Left forelimb (tissue), 1 donor: ENCODE measurements at regions not wholly inside any gene's neighbourhood (a gene's known extent, or its start where the extent isn't known, plus 50 kb on each side); places are given as distances from the start of the nearest gene placed in this dataset.
"Not testable (repeated sequence)": the region's sequence is repeated elsewhere in the genome, so short reads cannot be mapped to it uniquely, and the experiment has no call there.

Source experiments
- DNase-seq: peaks from one replicate; pipeline ENCODE4 v3.0.0-alpha.2; 2018; ENCODE audit warnings: low spot score

DNA sequence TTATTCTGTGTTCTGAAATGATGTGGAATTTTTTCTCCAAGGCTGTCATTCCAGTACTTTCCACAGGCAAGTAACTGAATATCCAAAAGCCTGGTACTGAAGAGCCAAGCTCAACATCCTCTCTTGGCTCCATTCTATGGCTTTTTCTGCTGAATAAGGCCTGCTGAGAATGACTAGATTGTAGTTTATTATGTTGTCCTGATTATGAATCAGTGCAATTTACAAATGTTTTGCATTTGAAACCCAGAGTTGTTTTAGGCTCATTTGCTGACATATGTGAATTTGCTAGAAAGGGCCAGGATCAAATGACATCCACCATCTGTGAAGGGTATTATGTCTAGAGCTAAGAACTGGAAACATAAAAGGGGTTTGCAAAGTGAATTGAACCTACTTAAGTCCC lies 596.6 kb downstream of the KCTD12 start:
- DNase-seq = no peak

DNA sequence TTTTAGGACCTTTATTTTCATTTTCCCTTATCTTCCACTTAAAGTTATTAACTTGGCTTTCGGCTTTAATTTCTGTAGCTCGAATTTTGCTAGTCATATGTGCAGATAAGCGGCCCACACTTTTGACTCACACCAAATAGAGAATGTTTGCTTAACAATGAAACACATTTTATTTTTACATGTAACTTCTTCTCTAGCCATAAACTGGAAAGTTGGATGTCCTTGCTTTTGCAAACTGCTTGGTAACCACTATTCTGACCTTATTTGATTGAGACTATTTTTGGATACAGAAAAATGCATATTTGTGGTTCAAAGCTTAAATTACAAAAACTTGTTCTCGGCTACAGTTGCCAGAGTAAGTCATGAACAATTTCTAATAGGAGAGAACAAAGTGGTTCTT lies 600.0 kb downstream of the KCTD12 start:
- DNase-seq = no peak

DNA sequence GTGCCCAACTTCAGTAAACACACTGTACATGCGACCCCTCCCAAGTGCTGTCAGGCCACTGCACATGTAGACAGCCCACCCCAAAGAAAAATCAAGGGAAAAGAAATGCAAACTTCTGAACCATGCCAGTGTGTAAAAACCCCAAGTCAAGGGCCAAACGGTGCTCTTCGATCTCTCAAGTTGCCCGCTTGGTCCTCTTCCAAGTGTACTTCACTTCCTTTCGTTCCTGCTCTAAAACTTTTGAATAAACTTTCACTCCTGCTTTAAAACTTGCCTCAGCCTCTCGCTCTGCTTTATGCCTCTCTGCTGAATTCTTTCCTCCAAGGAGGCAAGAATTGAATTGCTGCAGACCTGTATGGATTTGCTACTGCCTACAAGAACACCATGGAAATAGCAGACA lies 600.7 kb downstream of the KCTD12 start:
- DNase-seq = no peak

DNA sequence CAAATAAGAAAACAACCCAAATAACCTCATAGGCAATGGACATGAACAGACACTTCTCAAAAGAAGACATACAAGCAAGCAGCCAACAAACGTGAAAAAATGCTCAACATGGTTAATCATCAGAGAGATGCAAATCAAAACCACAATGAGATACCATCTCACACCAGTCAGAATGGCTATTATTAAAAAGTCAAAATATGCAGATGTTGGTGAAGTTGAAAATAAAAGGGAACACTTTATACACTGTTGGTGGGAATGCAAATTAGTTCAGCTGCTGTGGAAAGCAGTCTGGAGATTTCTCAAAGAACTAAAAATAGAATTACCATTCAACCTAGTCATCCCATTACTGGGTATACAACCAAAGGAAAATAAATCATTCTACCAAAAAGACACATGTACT lies 606.4 kb downstream of the KCTD12 start:
- DNase-seq = not testable (repeated sequence)

DNA sequence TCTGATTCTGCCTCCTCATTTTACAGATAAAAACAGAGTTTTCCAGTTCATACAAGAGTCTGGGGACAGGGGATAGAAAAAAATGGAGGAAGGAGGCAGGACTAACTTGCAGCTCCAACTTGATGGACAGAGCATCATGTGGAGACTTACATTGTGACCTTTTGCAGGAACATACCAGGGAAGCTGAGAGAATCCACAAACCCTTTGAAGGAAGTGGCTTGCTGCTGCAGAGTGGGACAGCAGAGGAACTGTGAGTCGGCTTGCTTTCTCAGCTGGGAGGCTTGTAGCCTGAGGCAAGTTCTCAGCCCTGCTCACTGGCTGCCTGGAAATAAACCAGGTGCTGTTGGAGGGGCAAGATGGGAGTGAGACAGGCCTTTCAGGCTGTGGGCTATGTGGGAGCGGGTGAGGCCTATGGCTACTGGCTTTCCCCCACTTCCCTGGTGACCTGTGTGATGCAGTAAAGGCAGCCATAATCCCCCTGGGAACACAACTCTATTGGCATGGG lies 614.4 kb downstream of the KCTD12 start:
- no peak for DNase-seq

DNA sequence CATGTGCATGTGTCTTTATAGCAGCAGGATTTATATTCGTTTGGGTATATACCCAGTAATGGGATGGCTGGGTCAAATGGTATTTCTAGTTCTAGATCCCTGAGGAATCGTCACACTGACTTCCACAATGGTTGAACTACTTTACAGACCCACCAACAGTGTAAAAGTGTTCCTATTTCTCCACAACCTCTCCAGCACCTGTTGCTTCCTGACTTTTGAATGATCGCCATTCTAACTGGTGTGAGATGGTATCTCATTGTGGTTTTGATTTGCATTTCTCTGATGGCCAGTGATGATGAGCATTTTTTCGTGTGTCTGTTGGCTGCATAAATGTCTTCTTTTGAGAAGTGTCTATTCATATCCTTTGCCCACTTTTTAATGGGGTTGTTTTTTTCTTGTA lies 617.9 kb downstream of the KCTD12 start:
- DNase-seq = not testable (repeated sequence)

DNA sequence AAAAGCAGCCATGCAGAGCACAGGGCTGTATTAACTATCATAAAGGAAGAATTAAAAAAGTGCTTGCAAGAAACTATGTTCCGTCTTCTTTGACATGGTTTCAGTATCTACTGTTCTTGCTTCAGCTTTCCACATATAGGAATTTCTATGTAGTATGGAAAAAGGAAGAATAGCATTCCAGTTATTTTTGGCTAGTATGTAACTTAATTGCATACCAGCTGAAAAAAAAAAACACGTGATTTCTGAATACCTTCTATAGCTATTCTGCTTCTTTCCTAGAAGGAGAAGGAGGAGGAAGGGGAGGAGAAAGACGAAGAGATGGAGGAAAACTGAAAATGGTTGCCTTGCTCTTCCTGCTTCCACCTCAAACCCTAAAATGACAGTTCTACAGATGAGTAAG lies 619.0 kb downstream of the KCTD12 start:
- DNase-seq = no peak

DNA sequence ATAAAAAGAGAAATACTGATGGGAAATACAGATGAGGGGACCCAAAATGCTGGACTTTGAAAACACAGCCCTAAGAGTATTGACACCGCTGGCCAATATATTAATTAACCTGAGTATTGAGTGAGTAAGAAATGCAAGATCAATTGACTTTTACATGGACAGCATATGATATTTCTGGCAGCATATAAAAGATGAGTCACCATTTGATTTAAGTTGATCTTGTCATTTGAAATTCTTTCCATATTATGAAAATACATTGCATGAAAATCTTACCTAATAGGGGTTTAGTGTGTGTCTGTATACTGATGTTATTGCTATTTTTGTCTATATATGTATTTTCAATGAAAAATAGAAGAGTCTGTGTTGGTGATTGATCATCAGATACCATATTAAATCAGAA lies 619.6 kb downstream of the KCTD12 start:
- DNase-seq = no peak

DNA sequence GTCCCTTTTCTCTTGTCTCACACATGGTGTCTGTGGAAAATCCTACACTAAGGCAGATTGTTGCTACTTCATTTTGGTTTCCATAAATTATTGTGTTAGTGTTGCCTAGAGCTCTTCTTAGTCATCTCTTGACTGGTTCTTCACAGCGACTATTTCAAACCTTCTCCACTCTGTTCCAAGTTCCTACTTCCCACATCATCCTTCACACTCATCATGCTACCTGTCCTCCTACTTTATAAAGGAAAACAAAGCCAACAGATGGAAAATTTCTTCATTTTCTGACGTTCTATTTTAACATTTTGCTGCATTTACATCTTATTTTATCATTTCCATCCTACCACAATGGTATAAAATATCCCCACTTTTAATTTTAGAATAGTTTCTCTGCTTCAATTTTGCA lies 614.1 kb downstream of the LMO7 start:
- DNase-seq = no peak

DNA sequence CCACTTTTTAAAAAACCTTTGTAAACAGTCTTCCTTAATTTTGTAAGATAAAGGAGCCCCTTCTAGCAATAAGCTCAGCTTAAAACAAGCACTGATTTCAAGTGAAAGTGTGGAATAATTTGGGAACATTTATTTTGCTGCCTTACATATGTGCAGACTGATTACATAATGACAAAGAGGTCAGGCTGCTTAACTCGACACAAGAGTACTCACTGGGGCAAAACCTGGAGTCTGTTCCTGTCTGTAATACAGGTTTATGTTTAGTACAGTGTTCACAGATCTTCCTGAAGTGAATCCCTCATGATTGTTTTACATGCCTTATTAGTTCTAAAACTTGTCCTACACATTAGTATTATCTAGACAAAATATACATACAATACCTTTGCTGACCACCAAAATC lies 609.8 kb downstream of the LMO7 start:
- no peak for DNase-seq

DNA sequence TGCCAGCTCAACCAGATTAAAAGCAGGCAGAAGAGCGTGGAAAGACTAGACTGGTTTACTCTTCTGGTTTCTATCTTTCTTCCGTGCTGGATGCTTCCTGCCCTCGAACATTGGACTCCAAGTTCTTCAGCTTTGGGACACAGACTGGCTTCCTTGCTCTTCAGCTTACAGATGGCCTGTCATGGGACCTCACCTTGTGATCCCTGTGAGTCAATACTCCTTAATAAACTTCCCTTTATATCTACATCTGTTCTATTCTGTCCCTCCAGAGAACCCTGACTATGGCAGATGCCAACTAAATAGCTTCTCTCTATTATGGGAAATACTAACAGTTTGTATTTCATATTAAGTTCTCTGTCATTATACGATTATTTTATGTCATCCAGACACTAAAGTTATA lies 609.1 kb downstream of the LMO7 start:
- no peak for DNase-seq

DNA sequence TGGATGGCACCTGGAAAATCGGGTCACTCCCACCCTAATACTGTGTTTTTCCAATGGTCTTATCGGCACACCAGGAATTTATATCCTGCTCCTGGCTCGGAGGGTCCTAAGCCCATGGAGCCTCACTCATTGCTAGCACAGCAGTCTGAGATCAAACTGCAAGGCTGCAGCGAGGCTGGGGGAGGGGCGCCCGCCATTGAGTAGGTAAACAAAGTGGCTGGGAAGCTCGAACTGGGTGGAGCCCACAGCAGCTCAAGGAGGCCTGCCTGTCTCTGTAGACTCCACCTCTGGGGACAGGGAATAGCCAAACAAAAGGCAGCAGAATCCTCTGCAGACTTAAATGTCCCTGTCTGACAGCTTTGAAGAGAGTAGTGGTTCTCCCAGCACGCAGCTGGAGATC lies 607.0 kb downstream of the LMO7 start:
- not testable (repeated sequence) for DNase-seq

DNA sequence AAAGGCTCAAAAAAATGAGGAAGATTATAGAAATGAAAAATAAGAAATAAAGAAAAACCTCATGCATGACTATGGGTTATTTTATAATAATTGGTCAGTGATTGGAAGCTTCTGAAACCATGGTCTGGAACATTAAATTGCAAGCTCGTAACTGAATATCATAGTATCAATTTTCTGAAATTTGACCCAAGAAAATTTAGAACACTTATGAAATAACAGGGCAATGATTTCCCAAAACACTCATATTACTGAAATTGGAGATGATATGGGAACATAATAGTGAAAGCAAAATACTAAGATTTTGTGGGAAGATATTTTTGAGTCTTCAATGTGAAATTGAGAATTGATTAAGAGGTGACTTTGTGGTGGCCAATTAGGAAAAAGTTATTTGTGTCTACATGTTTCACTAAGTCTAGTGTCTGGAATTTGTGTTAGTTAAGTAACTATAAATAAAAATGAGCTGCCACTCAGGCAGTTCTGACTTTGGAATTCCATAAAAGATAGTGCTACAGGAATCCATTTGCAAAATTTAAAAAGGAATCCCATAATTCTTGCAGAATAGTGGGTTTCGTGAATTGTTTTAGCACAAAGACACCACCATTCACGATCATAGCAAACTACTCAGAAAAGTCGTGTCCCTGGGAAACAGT lies 603.0 kb downstream of the LMO7 start:
- no peak for DNase-seq

DNA sequence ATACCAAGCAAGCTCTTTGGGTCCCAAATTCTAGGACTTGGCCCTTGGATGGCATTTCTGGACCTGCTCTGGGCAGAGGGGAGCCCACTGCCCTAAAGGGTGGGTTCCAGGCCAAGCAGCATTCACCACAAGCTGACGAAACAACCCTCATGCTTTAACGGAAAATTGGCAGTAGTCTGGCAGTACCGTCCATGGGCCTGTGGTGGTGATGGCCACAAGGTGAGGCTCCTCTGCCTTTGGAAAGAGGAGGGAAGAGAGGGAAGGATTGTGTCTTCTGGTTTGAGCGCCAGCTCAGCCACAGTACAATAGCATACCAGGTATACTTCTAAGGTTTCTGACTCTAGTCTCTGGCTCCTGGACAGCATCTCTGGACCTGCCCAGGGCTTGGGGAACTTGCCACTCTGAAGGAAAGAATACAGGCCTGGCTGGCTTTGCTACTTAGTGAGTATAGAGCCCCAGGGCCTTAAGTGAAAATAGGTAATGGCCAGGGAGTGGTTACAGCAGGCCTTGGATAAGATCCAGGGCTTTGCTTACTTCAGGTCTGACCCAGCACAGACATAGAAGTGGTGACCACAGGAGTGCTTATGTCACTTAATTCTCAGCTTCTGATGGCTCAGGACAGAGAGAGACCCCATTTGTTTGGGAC lies 595.5 kb downstream of the LMO7 start:
- DNase-seq = no peak

DNA sequence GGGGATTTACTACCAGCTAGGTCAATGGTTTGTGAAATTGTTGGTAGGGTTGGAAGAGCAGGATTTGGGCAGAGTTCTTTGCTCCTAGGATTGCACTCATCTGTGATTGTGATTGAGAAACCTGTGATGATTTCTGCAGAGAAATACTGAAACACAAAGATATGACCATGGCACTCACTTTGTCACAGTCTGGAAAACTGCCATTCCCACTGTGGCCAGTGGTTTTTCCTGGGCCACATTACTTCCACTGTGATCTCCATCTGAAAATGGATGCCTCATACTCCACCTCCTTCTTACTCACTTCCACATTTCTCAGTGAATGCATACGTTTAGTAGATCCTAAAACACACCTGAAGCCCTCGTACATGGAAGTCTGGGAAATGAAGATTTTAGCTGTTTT lies 593.2 kb downstream of the LMO7 start:
- DNase-seq = no peak

DNA sequence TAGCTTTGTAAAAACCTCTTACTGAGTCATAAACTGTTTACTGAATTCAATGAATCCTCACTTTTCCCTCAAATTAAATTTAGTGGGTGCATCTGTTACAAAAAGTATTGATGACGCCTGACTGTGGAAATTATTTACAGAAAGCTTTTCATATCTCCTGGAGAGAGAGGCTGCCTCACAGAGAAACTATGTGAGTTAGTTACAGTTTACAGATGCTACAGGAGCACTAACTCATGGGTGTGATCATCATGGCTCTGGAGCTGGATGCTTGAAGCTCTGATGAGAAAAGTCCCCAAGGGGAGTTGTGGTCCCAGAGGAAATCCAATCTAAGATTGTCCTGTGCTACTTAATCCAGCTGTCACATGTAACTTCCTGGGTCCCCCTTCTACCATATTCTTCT lies 590.8 kb downstream of the LMO7 start:
- no peak for DNase-seq

DNA sequence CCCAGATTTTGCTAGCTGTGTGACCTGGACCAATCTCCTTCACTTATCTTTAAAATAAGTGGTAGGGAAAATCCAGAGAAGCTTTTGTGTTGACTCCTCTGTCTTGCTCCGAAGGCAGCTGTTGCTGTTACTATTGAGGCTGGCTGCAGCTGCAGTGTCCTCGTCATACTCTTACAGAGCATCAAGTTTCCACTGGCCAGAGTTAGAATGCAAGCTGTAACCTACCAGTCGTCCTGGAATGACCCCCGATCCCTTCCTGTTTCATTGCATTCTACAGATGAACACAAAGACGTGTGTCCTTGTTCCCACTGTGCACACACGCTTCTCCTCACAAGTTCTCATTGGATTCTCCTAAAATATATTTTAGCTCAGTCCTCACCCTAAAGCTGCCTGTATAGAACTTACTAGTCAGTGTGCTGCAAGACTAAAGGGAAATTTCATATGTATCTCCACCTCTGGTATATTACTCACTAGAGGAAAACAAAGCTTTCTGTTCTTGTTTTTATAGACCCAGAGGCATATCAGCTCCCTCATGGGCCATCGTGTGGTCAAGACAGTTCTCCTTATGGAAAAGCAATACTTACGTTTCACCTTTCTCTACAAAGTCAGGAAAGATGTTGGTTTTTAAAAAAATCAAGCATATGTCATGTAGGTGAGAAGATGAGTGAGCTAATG lies 589.8 kb downstream of the LMO7 start:
- peak; percentile 72 for DNase-seq

DNA sequence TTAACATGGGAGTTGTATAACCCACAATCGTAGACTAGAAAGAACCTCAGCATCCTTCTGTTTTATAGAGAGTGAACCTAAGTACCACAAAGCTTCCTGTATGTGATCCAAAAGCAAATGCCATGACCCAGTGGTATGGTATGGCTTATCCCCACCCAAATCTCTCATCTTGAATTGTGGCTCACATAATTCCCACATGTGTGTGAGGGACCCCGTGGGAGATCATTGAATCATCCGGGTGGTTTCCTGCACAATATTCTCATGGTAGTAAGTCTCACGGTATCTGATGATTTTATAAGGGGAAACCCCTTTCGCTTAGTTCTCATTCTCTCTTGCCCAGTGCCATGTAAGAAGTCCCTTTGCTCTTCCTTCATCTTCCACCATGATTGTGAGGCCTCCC lies 587.9 kb downstream of the LMO7 start:
- DNase-seq = no peak

DNA sequence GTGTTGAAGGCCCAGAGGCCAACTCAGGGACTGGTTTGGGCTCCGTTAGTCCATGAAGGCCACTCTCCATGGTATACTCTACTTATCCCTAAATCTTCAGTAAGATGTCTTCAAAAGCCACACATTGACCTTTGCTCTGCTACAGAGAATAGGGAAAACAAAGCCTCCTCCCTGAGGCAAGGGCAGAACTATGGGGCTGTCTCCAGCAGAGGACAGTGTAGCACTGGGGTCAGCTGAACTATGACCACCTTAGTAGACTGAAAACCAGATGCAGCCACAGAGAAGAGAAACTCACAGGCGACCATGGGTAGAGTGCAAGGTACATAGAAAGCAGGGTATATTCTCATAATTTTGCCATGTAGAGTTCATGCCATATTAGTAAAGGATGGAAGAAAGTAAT lies 587.4 kb downstream of the LMO7 start:
- DNase-seq = no peak

DNA sequence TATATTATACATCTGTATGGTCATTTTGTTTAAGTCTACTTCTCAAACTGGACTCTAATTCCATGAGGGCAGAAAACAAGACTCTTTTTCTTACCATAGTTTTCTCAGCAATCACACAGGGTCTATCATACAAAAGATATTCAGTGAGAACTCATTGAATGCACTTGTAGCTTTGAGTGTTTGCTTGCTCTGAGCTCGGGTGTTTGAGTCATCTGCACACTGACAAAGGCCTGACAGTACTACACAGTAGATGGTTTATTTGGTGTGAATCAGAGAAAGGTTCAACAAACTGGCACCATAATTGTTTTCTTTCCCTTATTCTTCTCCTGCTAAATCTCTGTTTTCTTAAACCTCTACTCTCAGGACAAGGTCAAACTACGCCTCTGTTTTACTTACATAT lies 586.4 kb downstream of the LMO7 start:
- DNase-seq = no peak

DNA sequence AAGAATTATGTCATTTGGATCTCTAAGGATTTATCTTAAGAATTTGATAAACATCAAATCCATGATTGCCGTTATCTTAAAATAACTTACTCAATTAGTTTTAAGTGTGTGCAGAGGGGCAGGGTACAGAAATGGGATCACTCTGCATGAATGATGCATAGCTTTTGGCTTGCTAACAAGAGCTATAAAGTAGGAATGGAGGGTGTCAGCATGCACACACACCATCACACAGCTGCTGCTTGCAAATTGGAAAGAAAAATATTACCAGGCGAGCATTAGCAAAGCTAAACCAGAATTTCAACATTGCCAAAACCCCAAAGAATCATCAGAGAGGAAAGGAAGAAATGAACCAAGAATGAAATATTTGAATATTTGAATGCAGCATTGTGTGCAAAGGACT lies 580.6 kb downstream of the LMO7 start:
- no peak for DNase-seq

DNA sequence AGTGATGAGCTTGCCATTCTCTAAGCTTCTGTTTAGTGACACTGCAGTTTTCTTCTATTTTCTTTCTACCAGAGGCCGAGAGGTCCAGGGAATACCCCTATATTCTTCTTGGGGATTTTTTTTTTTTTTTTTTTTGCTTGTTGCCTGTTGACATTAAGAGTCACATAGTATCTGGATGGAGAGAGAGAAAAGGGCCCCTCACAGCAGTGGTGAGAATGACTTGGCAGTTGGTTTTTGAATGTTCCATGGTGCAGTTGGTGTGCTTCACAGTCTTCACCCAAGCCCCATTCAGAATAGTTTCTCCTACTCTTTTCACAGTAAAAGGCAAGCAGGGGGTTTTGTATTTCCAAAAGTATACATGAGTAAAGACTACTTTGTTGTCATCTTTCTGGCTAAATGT lies 577.9 kb downstream of the LMO7 start:
- no peak for DNase-seq

DNA sequence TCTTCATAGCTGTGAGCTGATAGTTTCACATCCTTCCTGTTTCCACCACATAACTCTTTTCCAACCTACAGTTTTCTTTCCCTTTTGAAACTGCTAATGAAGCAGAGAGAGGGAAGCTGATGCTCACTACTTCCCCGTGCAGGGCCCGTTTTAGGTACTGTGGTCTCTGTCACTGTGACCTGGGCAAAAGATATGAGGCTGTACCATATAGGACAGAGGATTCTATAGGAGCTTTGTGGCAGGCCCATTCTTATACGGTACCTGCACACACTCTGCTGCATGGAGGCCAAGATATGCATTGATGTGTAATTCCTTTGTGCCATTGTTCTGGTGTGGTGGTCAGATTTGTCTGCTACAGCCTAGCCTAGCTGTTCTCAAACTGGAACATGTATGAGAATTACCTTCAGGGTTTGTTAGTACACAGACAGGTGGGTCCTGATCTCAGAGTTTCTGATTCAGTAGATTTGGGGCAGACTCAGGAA lies 577.3 kb downstream of the LMO7 start:
- no peak for DNase-seq
